ENCODE measurements at regions not wholly inside any gene's neighbourhood (a gene's known extent, or its start where the extent isn't known, plus 50 kb on each side); places are given as distances from the start of the nearest gene placed in this dataset.
A peak's percentile ranks its signal among the peaks of the same experiment; 100 is the strongest.

GRCh38 chr2:136468799-136469369 is 296.5 kb upstream of the THSD7B start:
- no peak for DNase-seq (ENCODE audit: low read depth)

DNA sequence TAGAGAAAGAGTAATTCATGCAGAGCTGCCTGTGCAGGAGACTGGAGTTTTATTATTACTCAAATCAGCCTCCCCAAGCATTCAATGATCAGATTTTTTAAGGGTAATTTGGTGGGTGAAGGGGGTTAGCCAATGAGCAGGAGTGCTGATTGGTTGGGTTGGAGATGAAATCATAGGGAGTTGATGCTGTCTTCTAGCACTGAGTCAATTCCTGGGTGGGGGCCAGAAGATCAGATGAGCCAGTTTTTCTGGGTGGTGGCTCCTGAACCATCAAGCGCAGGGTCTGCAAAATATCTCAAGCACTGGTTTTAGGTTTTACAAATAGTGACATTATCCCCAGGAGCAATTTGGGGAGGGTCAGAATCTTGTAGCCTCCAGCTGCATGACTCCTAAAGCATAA is 312.8 kb upstream of the THSD7B start:
- DNase-seq (ENCODE audit: low read depth) = no peak

DNA sequence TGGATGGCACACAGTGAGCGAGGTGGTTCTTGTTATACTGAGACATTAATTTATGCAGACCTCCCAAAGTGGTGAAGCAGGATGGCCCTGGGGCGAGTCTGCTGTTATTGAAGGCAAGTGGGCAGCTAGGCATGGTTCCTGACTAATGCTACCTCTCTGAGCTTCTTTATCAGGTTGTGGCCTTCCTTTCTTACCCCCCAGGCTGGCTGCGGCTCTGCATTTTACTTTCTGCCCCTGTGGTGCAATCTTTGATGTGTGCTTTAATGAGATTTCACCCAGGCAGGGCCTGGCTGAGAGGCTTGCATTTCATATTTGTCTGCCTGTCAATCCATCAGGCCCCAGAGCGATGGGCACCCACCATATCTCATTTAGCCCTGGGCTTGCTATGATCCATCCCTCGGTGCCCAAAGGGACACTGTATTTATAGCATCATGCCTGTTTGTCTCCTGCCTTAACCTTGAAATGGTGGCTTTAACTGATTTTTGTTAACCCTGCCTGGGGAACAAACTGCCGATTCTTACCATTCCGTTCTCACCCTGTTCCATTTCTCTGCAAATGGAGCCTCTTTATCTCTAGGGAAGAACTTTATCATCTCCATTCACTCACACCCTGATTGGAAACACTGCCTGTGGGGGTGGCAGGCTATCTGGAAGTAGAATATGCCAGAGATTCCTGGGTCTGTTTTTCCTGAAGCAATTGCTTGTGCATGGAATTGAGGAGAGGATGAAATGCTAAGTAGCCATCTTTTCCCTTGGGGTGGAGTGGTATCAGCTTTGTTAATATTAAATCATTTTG is 316.2 kb upstream of the THSD7B start:
- no peak for DNase-seq (ENCODE audit: low read depth)

DNA sequence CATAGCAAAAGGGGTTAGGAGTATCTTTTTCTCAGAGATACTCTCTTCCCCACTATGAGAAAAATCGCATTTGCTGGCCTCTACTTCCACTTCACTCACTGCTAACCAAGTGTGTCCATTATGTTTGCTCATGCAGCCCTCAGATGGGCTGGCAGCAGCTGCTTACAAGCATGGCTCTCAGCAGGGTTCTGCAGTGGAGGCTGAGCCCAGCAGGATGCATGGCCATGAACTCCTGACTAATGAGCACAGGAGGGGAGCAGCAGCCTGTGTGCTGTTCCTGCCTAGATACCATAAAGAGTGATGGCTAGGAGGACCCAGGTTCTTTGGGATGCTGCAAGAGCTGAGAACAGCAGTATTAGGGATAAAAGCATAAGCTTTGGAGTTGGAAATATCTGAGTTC is 316.9 kb upstream of the THSD7B start:
- DNase-seq (ENCODE audit: low read depth) = no peak

DNA sequence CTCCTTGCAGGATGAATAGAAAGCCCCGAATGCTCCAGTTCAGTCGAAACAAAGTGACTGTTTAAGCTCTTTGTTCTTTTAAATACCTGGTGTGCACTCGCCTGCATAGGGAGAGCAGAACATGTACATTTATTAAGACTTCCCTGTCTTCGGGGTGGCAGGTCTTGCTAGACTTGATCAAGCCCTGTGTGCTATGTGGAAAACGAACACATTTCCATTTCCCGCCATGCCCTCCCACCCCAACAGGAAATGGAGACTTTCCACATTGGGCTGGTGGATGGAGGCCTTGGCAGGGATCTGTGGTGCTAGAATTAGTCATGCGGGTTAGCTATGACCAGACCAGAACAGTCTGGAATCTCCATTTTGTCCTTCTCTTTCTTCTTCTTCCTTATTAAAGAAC is 321.0 kb upstream of the THSD7B start:
- DNase-seq (ENCODE audit: low read depth) = no peak

GRCh38 chr2:136443661-136444060 is 321.7 kb upstream of the THSD7B start:
- DNase-seq (ENCODE audit: low read depth) = no peak

- no peak for DNase-seq (ENCODE audit: low read depth)
Measured at GRCh38 chr2:136441979-136442714, 323.2 kb upstream of the THSD7B start.

- no peak for DNase-seq (ENCODE audit: low read depth)
Measured at GRCh38 chr2:136439064-136439676, 321.2 kb upstream of the CXCR4 start.

DNA sequence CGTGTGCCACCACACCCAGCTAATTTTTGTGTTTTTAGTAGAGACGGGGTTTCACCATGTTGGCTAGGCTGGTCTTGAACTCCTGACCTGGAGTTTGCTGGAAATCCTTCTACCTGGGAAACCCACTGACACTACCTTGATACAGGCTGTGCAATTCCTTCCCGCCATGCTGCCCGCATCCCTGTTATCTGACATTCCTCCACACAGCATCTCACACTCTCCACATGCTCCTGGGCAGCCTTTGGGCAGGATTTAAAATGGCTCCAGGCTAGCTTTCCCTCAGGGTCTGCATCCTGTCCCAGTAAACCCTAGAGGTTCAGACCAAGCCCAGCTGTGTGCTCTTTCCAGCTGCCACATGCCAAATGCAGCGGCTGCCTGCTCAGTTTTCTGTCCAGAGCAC is 319.5 kb upstream of the CXCR4 start:
- no peak for DNase-seq (ENCODE audit: low read depth)

- DNase-seq (ENCODE audit: low read depth) = no peak
Measured at GRCh38 chr2:136436936-136437335, 319.0 kb upstream of the CXCR4 start.

DNA sequence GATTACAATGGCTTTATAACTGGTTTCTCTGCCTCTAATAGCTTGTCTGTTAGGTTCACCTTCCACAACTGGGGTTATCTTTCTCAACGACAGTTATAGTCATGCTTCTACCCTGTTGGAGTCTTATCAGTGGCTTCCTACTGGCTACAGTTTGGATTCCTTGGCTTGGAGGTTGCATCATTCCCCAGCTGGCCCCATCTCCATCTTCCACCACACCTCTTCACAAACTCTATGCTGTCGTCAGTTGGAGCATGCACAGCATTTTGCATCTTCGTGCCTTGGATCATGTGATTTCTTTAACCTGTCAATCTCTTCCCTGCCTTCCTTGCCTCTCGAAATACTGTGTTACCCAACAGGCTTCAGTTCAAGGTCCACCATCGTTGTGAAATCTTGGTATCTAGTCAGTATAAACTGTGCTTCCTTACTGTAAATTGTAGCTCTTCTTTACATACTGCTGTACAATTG is 316.3 kb upstream of the CXCR4 start:
- no peak for DNase-seq (ENCODE audit: low read depth)

DNA sequence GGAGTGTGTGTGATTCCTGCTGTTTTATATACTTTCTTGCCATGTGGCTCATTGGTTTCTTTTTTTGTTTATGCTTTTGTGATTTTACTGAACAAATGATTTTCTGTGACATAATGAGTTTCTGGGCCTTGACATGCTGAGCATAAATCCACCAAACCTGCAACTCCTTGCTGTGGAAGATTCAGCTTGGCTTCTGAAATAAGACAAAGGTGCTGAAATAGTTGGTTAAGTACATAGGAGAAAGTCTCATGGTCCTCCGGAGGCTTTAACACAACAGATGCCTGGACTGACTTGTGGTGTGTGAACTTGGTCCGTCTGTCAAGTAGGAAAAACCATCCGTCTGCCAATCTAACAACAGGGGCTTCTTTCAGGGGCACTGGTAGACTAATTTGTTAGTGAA is 315.3 kb upstream of the CXCR4 start:
- DNase-seq (ENCODE audit: low read depth) = no peak

- DNase-seq (ENCODE audit: low read depth) = no peak
Measured at GRCh38 chr2:136424112-136424511, 306.2 kb upstream of the CXCR4 start.

- DNase-seq (ENCODE audit: low read depth) = peak; percentile 67
Measured at GRCh38 chr2:136423516-136423996, 305.6 kb upstream of the CXCR4 start.

GRCh38 chr2:136422512-136422911 is 304.6 kb upstream of the CXCR4 start:
- DNase-seq (ENCODE audit: low read depth) = no peak

DNA sequence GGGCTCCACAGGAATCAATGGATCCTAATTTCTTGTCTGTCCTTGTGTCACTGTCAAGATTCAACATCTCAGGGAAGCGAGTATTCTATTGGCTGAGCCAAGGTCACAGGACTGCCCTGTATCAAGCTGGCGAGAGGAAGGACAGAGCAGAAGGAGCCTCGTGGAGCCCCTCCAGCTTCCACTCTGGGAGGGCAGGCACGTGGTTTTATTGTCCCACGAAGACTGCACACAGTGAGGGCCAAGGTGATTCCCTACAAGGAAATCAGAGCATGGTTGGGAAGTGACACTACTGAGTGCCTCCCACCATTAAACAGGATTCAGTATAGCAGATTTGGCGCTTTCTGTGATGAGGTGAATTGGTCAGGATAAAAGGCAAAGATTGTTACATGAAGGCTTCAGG is 302.4 kb upstream of the CXCR4 start:
- DNase-seq (ENCODE audit: low read depth) = no peak

- no peak for DNase-seq (ENCODE audit: low read depth)
Measured at GRCh38 chr2:136411946-136412345, 294.0 kb upstream of the CXCR4 start.

GRCh38 chr2:136410673-136411072 is 292.7 kb upstream of the CXCR4 start:
- no peak for DNase-seq (ENCODE audit: low read depth)

DNA sequence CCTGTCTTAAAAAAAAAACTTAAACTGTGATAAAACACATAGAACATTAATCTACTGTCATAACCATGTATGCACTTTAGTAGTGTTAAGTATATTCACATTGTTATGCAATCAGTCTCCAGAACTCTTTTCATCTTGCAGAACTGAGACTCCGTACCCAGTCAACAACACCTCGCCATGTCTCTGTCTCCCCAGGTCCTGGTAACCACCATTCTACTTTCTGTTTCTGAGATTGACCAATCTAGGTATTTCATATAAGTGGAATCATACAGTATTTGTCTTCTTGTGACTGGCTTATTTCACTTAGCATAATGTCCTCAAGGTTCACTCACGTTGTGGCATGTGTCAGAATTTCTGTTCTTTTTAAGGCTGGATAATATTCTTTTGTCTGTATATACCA is 290.8 kb upstream of the CXCR4 start:
- no peak for DNase-seq (ENCODE audit: low read depth)

GRCh38 chr2:136407952-136408318 is 290.0 kb upstream of the CXCR4 start:
- DNase-seq (ENCODE audit: low read depth) = no peak

- no peak for DNase-seq (ENCODE audit: low read depth)
Measured at GRCh38 chr2:136407117-136407951, 289.4 kb upstream of the CXCR4 start.

- no peak for DNase-seq (ENCODE audit: low read depth)
Measured at GRCh38 chr2:136404925-136405324, 287.0 kb upstream of the CXCR4 start.

All from stimulated activated CD4-positive, alpha-beta T cell treated with anti-CD3 and anti-CD28 coated beads, Interleukin-2, amount 100 ng/mL, for 4 hours (primary cell).